ENCODE measurements at regions not wholly inside any gene's neighbourhood (a gene's known extent, or its start where the extent isn't known, plus 50 kb on each side); places are given as distances from the start of the nearest gene placed in this dataset.
"Not testable (repeated sequence)": the region's sequence is repeated elsewhere in the genome, so short reads cannot be mapped to it uniquely, and the experiment has no call there.

- H3K4me3 ChIP-seq (ENCODE audit: low read depth, low read length) = no peak overlapping the region
- H3K79me2 ChIP-seq (ENCODE audit: control insufficient read depth, insufficient read depth, low read length, unreplicated experiment) = no peaks in the 10 kb centered on the region
- no peaks in the 10 kb centered on the region for H3K4me1 ChIP-seq (ENCODE audit: control insufficient read depth, insufficient read depth, low read length, unreplicated experiment)
- no peaks in the 10 kb centered on the region for H3K36me3 ChIP-seq (ENCODE audit: insufficient read depth, low read length)
- H2AFZ ChIP-seq (ENCODE audit: low read length, unreplicated experiment) = no peak overlapping the region
- H3K27me3 ChIP-seq (ENCODE audit: insufficient read depth, low read length) = no peaks in the 10 kb centered on the region
- H3K27ac ChIP-seq (ENCODE audit: low read depth, low read length) = no peak overlapping the region
These were observed 94.5 kb upstream of the GRIN2B start for GRCh38 chr12:14075797-14076393.

- Histone ChIP-seq H3K27ac (ENCODE audit: low read depth, low read length) (no peak overlapping the region), H3K36me3 (ENCODE audit: insufficient read depth, low read length) (no peaks in the 10 kb centered on the region), H3K79me2 (ENCODE audit: control insufficient read depth, insufficient read depth, low read length, unreplicated experiment) (no peaks in the 10 kb centered on the region), H3K27me3 (ENCODE audit: insufficient read depth, low read length) (no peaks in the 10 kb centered on the region), H2AFZ (ENCODE audit: low read length, unreplicated experiment) (no peak overlapping the region), H3K4me3 (ENCODE audit: low read depth, low read length) (no peak overlapping the region), H3K4me1 (ENCODE audit: control insufficient read depth, insufficient read depth, low read length, unreplicated experiment) (no peaks in the 10 kb centered on the region)
These were observed 95.1 kb upstream of the GRIN2B start for GRCh38 chr12:14076538-14076937.

- H3K79me2 ChIP-seq (ENCODE audit: control insufficient read depth, insufficient read depth, low read length, unreplicated experiment) = no peaks in the 10 kb centered on the region
- no peak overlapping the region for H3K4me3 ChIP-seq (ENCODE audit: low read depth, low read length)
- no peaks in the 10 kb centered on the region for H3K27me3 ChIP-seq (ENCODE audit: insufficient read depth, low read length)
- no peaks in the 10 kb centered on the region for H3K36me3 ChIP-seq (ENCODE audit: insufficient read depth, low read length)
- no peak overlapping the region for H2AFZ ChIP-seq (ENCODE audit: low read length, unreplicated experiment)
- H3K27ac ChIP-seq (ENCODE audit: low read depth, low read length) = no peak overlapping the region
- H3K4me1 ChIP-seq (ENCODE audit: control insufficient read depth, insufficient read depth, low read length, unreplicated experiment) = no peaks in the 10 kb centered on the region
These were observed 105.4 kb upstream of the GRIN2B start for GRCh38 chr12:14086838-14087237.

- no peaks in the 10 kb centered on the region for H3K79me2 ChIP-seq (ENCODE audit: control insufficient read depth, insufficient read depth, low read length, unreplicated experiment)
- H3K4me1 ChIP-seq (ENCODE audit: control insufficient read depth, insufficient read depth, low read length, unreplicated experiment) = no peaks in the 10 kb centered on the region
- H2AFZ ChIP-seq (ENCODE audit: low read length, unreplicated experiment) = no peak overlapping the region
- H3K27ac ChIP-seq (ENCODE audit: low read depth, low read length) = no peak overlapping the region
- H3K36me3 ChIP-seq (ENCODE audit: insufficient read depth, low read length) = no peaks in the 10 kb centered on the region
- H3K4me3 ChIP-seq (ENCODE audit: low read depth, low read length) = no peak overlapping the region
- no peaks in the 10 kb centered on the region for H3K27me3 ChIP-seq (ENCODE audit: insufficient read depth, low read length)
These were observed 118.6 kb upstream of the GRIN2B start for GRCh38 chr12:14099994-14100393.

- not testable (repeated sequence) for H3K36me3 ChIP-seq (ENCODE audit: insufficient read depth, low read length); H3K27me3 ChIP-seq (ENCODE audit: insufficient read depth, low read length); H3K4me1 ChIP-seq (ENCODE audit: control insufficient read depth, insufficient read depth, low read length, unreplicated experiment); H3K4me3 ChIP-seq (ENCODE audit: low read depth, low read length); H3K79me2 ChIP-seq (ENCODE audit: control insufficient read depth, insufficient read depth, low read length, unreplicated experiment); H2AFZ ChIP-seq (ENCODE audit: low read length, unreplicated experiment); H3K27ac ChIP-seq (ENCODE audit: low read depth, low read length)
These were observed 120.2 kb upstream of the GRIN2B start for GRCh38 chr12:14101556-14101955.

GRCh38 chr12:14111230-14111865, 129.9 kb upstream of the GRIN2B start:
- H3K79me2 ChIP-seq (ENCODE audit: control insufficient read depth, insufficient read depth, low read length, unreplicated experiment) = no peaks in the 10 kb centered on the region
- H3K27ac ChIP-seq (ENCODE audit: low read depth, low read length) = no peak overlapping the region
- no peaks in the 10 kb centered on the region for H3K4me1 ChIP-seq (ENCODE audit: control insufficient read depth, insufficient read depth, low read length, unreplicated experiment)
- H3K27me3 ChIP-seq (ENCODE audit: insufficient read depth, low read length) = no peaks in the 10 kb centered on the region
- no peak overlapping the region for H3K4me3 ChIP-seq (ENCODE audit: low read depth, low read length)
- no peak overlapping the region for H2AFZ ChIP-seq (ENCODE audit: low read length, unreplicated experiment)
- H3K36me3 ChIP-seq (ENCODE audit: insufficient read depth, low read length) = no peaks in the 10 kb centered on the region

- Histone ChIP-seq H3K4me1 (ENCODE audit: control insufficient read depth, insufficient read depth, low read length, unreplicated experiment) (no peaks in the 10 kb centered on the region), H3K79me2 (ENCODE audit: control insufficient read depth, insufficient read depth, low read length, unreplicated experiment) (no peaks in the 10 kb centered on the region), H3K36me3 (ENCODE audit: insufficient read depth, low read length) (no peaks in the 10 kb centered on the region), H3K4me3 (ENCODE audit: low read depth, low read length) (no peak overlapping the region), H3K27me3 (ENCODE audit: insufficient read depth, low read length) (no peaks in the 10 kb centered on the region), H2AFZ (ENCODE audit: low read length, unreplicated experiment) (no peak overlapping the region), H3K27ac (ENCODE audit: low read depth, low read length) (no peak overlapping the region)
These were observed 131.6 kb upstream of the GRIN2B start for GRCh38 chr12:14113031-14113430.

GRCh38 chr12:14126692-14127091, 145.3 kb upstream of the GRIN2B start:
- no peak overlapping the region for H2AFZ ChIP-seq (ENCODE audit: low read length, unreplicated experiment)
- no peaks in the 10 kb centered on the region for H3K36me3 ChIP-seq (ENCODE audit: insufficient read depth, low read length)
- H3K4me3 ChIP-seq (ENCODE audit: low read depth, low read length) = no peak overlapping the region
- H3K27ac ChIP-seq (ENCODE audit: low read depth, low read length) = no peak overlapping the region
- H3K27me3 ChIP-seq (ENCODE audit: insufficient read depth, low read length) = no peaks in the 10 kb centered on the region
- H3K4me1 ChIP-seq (ENCODE audit: control insufficient read depth, insufficient read depth, low read length, unreplicated experiment) = no peaks in the 10 kb centered on the region
- no peaks in the 10 kb centered on the region for H3K79me2 ChIP-seq (ENCODE audit: control insufficient read depth, insufficient read depth, low read length, unreplicated experiment)

GRCh38 chr12:14129611-14130195, 148.3 kb upstream of the GRIN2B start:
- H3K36me3 ChIP-seq (ENCODE audit: insufficient read depth, low read length) = no peaks in the 10 kb centered on the region
- no peaks in the 10 kb centered on the region for H3K4me1 ChIP-seq (ENCODE audit: control insufficient read depth, insufficient read depth, low read length, unreplicated experiment)
- H3K4me3 ChIP-seq (ENCODE audit: low read depth, low read length) = no peak overlapping the region
- H3K27me3 ChIP-seq (ENCODE audit: insufficient read depth, low read length) = no peaks in the 10 kb centered on the region
- no peak overlapping the region for H2AFZ ChIP-seq (ENCODE audit: low read length, unreplicated experiment)
- H3K27ac ChIP-seq (ENCODE audit: low read depth, low read length) = no peak overlapping the region
- no peaks in the 10 kb centered on the region for H3K79me2 ChIP-seq (ENCODE audit: control insufficient read depth, insufficient read depth, low read length, unreplicated experiment)

- Histone ChIP-seq H3K27ac (ENCODE audit: low read depth, low read length) (no peak overlapping the region), H3K27me3 (ENCODE audit: insufficient read depth, low read length) (no peaks in the 10 kb centered on the region), H3K4me3 (ENCODE audit: low read depth, low read length) (no peak overlapping the region), H3K79me2 (ENCODE audit: control insufficient read depth, insufficient read depth, low read length, unreplicated experiment) (no peaks in the 10 kb centered on the region), H2AFZ (ENCODE audit: low read length, unreplicated experiment) (no peak overlapping the region), H3K4me1 (ENCODE audit: control insufficient read depth, insufficient read depth, low read length, unreplicated experiment) (no peaks in the 10 kb centered on the region), H3K36me3 (ENCODE audit: insufficient read depth, low read length) (no peaks in the 10 kb centered on the region)
These were observed 154.6 kb upstream of the GRIN2B start for GRCh38 chr12:14135996-14136395.

- Histone ChIP-seq H3K27me3 (ENCODE audit: insufficient read depth, low read length) (no peaks in the 10 kb centered on the region), H3K4me3 (ENCODE audit: low read depth, low read length) (no peak overlapping the region), H3K4me1 (ENCODE audit: control insufficient read depth, insufficient read depth, low read length, unreplicated experiment) (no peaks in the 10 kb centered on the region), H2AFZ (ENCODE audit: low read length, unreplicated experiment) (no peak overlapping the region), H3K79me2 (ENCODE audit: control insufficient read depth, insufficient read depth, low read length, unreplicated experiment) (no peaks in the 10 kb centered on the region), H3K36me3 (ENCODE audit: insufficient read depth, low read length) (no peaks in the 10 kb centered on the region), H3K27ac (ENCODE audit: low read depth, low read length) (no peak overlapping the region)
These were observed 157.1 kb upstream of the GRIN2B start for GRCh38 chr12:14138495-14138894.
